Keratinocyte (primary cell): ENCODE measurements at regions not wholly inside any gene's neighbourhood (a gene's known extent, or its start where the extent isn't known, plus 50 kb on each side); places are given as distances from the start of the nearest gene placed in this dataset.

ENCODE experiments used
- EZH2 ChIP-seq: IDR thresholded peaks from one replicate; pipeline ENCODE4 v1.6.1; 2012; ENCODE audit warnings: inconsistent platforms, mild to moderate bottlenecking, low read length, moderate library complexity
- TF ChIP-seq, protein P1 (sequence below), 3 experiments: IDR thresholded peaks in 1 of 3; conservative IDR thresholded peaks in 1 of 3; optimal IDR thresholded peaks in 1 of 3; 2 replicates in 2 of 3; 3 replicates in 1 of 3; pipeline versions ENCODE3 to v1.5.1; 2011; ENCODE audit warnings: low read length in 3 of 3, mild to moderate bottlenecking in 3 of 3, moderate library complexity in 2 of 3, control low read depth in 1 of 3, inconsistent platforms in 1 of 3; ENCODE audit not compliant: insufficient read depth in 2 of 3; ENCODE audit errors: extremely low read depth in 1 of 3

DNA sequence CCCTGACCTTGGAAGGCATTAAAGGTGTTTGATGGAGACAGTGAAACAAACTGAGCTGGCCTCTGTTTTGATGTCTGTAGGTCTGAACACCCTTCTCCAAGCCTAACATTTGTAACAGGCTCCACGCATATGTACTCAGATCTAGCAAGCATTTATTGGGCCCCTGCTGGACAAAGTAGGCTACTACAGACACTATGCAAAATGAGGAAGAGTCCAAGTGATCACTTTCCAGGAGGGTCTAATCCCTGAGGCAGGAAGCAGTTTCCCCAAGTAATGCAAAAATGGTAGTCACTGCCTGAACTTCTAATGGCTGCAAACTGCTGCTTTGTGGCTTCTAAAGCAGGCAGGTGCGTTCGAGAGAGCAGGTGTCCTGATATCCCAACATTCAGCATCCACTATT is 405.8 kb downstream of the MED13L start:
- TF ChIP-seq, protein P1, sequence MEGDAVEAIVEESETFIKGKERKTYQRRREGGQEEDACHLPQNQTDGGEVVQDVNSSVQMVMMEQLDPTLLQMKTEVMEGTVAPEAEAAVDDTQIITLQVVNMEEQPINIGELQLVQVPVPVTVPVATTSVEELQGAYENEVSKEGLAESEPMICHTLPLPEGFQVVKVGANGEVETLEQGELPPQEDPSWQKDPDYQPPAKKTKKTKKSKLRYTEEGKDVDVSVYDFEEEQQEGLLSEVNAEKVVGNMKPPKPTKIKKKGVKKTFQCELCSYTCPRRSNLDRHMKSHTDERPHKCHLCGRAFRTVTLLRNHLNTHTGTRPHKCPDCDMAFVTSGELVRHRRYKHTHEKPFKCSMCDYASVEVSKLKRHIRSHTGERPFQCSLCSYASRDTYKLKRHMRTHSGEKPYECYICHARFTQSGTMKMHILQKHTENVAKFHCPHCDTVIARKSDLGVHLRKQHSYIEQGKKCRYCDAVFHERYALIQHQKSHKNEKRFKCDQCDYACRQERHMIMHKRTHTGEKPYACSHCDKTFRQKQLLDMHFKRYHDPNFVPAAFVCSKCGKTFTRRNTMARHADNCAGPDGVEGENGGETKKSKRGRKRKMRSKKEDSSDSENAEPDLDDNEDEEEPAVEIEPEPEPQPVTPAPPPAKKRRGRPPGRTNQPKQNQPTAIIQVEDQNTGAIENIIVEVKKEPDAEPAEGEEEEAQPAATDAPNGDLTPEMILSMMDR (optimal IDR thresholded peaks at IDR 0.05 in 1 of 3, IDR thresholded peaks at IDR 0.05 in 1 of 3, conservative IDR thresholded peaks at IDR 0.05 in 1 of 3; ENCODE audit: extremely low read depth in 1 of 3, insufficient read depth in 2 of 3, low read length in 3 of 3), result peak; percentile 29 to 56 (median 40)
- TF ChIP-seq EZH2, result no peak
